Progenitor cell of endocrine pancreas (in vitro differentiated cells): ENCODE measurements at regions not wholly inside any gene's neighbourhood (a gene's known extent, or its start where the extent isn't known, plus 50 kb on each side); places are given as distances from the start of the nearest gene placed in this dataset.

Source experiments
- DNase-seq: peaks from one replicate; pipeline ENCODE4 v3.0.0; 2021; ENCODE audit warnings: low spot score; ENCODE audit not compliant: unreplicated experiment
- H3K27ac Mint-ChIP-seq: 2 replicates; pipeline ENCODE4 v1.8.0; 2021; ENCODE audit warnings: mild to moderate bottlenecking, moderate library complexity, mixed read lengths
- H3K27me3 Mint-ChIP-seq: 2 replicates; pipeline ENCODE4 v1.8.0; 2021; ENCODE audit warnings: mixed read lengths
- H3K36me3 Mint-ChIP-seq: 2 replicates; pipeline ENCODE4 v1.8.0; 2022; ENCODE audit warnings: mixed read lengths; ENCODE audit not compliant: insufficient read depth
- H3K4me1 Mint-ChIP-seq: 2 replicates; pipeline ENCODE4 v1.8.0; 2021; ENCODE audit warnings: low read depth, mixed read lengths
- H3K4me3 Mint-ChIP-seq: 2 replicates; pipeline ENCODE4 v1.8.0; 2021; ENCODE audit warnings: low read depth, mild to moderate bottlenecking, moderate library complexity, mixed read lengths
- H3K9me3 Mint-ChIP-seq: 2 replicates; pipeline ENCODE4 v1.8.0; 2021; ENCODE audit warnings: low read depth, mixed read lengths
- TF ChIP-seq, protein P1 (sequence below): fragments of 200-600 bp; sonication (generic); IDR thresholded peaks from one replicate; pipeline ENCODE4 v1.5.0; 2021; ENCODE audit warnings: antibody characterized with exemption, mild to moderate bottlenecking; ENCODE audit not compliant: unreplicated experiment

GRCh38 chr10:130762491-130762890 is 549.0 kb downstream of the TCERG1L start:
- Mint-ChIP-seq H3K27me3 (no peaks in the 10 kb centered on the region), H3K4me1 (no peaks in the 10 kb centered on the region), H3K36me3 (no peaks in the 10 kb centered on the region), H3K9me3 (no peaks in the 10 kb centered on the region), H3K4me3 (no peak overlapping the region), H3K27ac (no peak overlapping the region)
- DNase-seq, result no peak
- TF ChIP-seq, protein P1, sequence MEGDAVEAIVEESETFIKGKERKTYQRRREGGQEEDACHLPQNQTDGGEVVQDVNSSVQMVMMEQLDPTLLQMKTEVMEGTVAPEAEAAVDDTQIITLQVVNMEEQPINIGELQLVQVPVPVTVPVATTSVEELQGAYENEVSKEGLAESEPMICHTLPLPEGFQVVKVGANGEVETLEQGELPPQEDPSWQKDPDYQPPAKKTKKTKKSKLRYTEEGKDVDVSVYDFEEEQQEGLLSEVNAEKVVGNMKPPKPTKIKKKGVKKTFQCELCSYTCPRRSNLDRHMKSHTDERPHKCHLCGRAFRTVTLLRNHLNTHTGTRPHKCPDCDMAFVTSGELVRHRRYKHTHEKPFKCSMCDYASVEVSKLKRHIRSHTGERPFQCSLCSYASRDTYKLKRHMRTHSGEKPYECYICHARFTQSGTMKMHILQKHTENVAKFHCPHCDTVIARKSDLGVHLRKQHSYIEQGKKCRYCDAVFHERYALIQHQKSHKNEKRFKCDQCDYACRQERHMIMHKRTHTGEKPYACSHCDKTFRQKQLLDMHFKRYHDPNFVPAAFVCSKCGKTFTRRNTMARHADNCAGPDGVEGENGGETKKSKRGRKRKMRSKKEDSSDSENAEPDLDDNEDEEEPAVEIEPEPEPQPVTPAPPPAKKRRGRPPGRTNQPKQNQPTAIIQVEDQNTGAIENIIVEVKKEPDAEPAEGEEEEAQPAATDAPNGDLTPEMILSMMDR, result no peak

DNA sequence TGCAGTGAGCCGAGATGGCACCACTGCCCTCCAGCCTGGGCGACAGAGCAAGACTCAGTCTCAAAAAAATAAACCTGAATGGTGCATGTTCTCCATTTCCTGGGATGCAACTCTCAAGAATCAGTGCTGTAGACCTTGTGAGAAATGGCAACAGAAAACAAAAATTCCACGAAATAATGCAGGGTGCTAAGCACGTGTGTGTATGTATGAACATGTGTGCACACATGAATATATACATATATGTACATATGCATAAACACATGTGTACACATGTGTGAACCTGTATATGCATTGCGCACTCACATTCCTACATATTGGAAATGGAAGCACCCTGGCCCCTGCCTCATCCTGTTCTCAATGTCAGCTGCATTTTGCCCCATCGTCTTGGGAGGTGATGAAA is 548.5 kb downstream of the TCERG1L start:
- no peaks in the 10 kb centered on the region for H3K4me1 Mint-ChIP-seq
- H3K27ac Mint-ChIP-seq, result no peak overlapping the region
- H3K27me3 Mint-ChIP-seq, result no peaks in the 10 kb centered on the region
- peaks cover 1% of the 10 kb centered on the region for H3K9me3 Mint-ChIP-seq
- H3K4me3 Mint-ChIP-seq, result no peak overlapping the region
- no peaks in the 10 kb centered on the region for H3K36me3 Mint-ChIP-seq
- DNase-seq, result no peak
- TF ChIP-seq, protein P1, result no peak

- Mint-ChIP-seq H3K27me3 (no peaks in the 10 kb centered on the region), H3K4me3 (no peak overlapping the region), H3K4me1 (no peaks in the 10 kb centered on the region), H3K9me3 (peaks cover 5% of the 10 kb centered on the region), H3K27ac (no peak overlapping the region), H3K36me3 (no peaks in the 10 kb centered on the region)
- TF ChIP-seq, protein P1, result no peak
- no peak for DNase-seq
Observed at GRCh38 chr10:130763491-130763890, 548.0 kb downstream of the TCERG1L start.

GRCh38 chr10:130764651-130765050 is 546.9 kb downstream of the TCERG1L start:
- Mint-ChIP-seq H3K4me3 (no peak overlapping the region), H3K27me3 (no peaks in the 10 kb centered on the region), H3K36me3 (no peaks in the 10 kb centered on the region), H3K4me1 (no peaks in the 10 kb centered on the region), H3K9me3 (peaks cover 6% of the 10 kb centered on the region), H3K27ac (no peak overlapping the region)
- TF ChIP-seq, protein P1, result no peak
- no peak for DNase-seq

- Mint-ChIP-seq H3K9me3 (peaks cover 6% of the 10 kb centered on the region), H3K36me3 (no peaks in the 10 kb centered on the region), H3K27ac (no peak overlapping the region), H3K4me3 (no peak overlapping the region), H3K27me3 (no peaks in the 10 kb centered on the region), H3K4me1 (no peaks in the 10 kb centered on the region)
- TF ChIP-seq, protein P1, result no peak
- DNase-seq, result no peak
Observed at GRCh38 chr10:130766071-130766470, 545.5 kb downstream of the TCERG1L start.
